ENCODE measurements at regions not wholly inside any gene's neighbourhood (a gene's known extent, or its start where the extent isn't known, plus 50 kb on each side); places are given as distances from the start of the nearest gene placed in this dataset.

DNA sequence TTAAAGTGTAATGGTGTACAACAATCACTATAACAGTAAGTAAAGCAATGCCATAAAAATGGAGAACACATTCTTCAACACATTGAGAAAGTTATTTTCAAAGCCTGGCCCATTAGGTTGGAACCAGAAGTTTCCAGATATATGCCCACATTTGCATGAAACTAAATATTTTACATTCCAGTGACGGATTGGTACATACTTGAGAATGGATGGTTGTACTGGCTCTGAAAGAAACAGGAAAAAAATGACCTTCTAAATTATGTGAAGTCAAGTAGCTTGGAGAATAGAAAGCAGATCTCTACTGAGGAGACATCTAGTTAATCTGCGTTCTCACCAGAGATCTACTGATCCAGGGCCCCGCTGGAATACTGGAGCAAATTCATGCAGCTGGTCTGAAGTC, 1037.0 kb downstream of the NR2F1-AS1 start:
- Histone ChIP-seq H3K4me1 (ENCODE audit: control insufficient read depth, extremely low read depth, insufficient read depth, low read length) (no peaks in the 10 kb centered on the region), H4K20me1 (replicated peaks; ENCODE audit: control insufficient read depth, extremely low read depth, insufficient read depth, low read length) (no peaks in the 10 kb centered on the region), H3K36me3 (ENCODE audit: control insufficient read depth in 2 of 2, extremely low read depth in 1 of 2, insufficient read depth in 2 of 2, low read length in 2 of 2) (no peaks in the 10 kb centered on the region), H3K4me3 (replicated peaks in 1 of 3; ENCODE audit: insufficient read depth in 1 of 3, low read depth in 1 of 3, low read length in 3 of 3) (no peak overlapping the region), H2AFZ (ENCODE audit: low read depth, low read length) (no peak overlapping the region), H3K9me1 (replicated peaks; ENCODE audit: control insufficient read depth, extremely low read depth, insufficient read depth, low read length) (no peaks in the 10 kb centered on the region), H3K9ac (replicated peaks; ENCODE audit: extremely low read depth, insufficient read depth, low read length) (no peak overlapping the region), H3K9me3 (replicated peaks; ENCODE audit: control insufficient read depth, insufficient read depth, low read length) (no peaks in the 10 kb centered on the region), H3K4me2 (ENCODE audit: insufficient read depth, low read length) (no peak overlapping the region), H3K27me3 (ENCODE audit: control insufficient read depth in 2 of 2, insufficient read depth in 2 of 2, low read length in 2 of 2) (no peaks in the 10 kb centered on the region), H3K79me2 (ENCODE audit: control insufficient read depth, insufficient read depth, low read length) (no peaks in the 10 kb centered on the region), H3K27ac (ENCODE audit: insufficient read depth, low read depth, low read length) (no peak overlapping the region)
- intact Hi-C loops (cut with micrococcal nuclease): no loop called here
- BruUV-seq (replicated peaks): no TSS peak
- no peak for FAIRE-seq
- no peak for DNase-seq (ENCODE audit: low read depth, low spot score)
- TF ChIP-seq POLR2A (IDR thresholded peaks at IDR 0.05; ENCODE audit: low read depth, low read length) (no peak), GATA2 (IDR thresholded peaks at IDR 0.05; ENCODE audit: insufficient read depth, insufficient read length, low read depth, low read length) (no peak), EZH2 (IDR thresholded peaks at IDR 0.05; ENCODE audit: borderline replicate concordance, low read depth, low read length, severe bottlenecking) (no peak), POLR2AphosphoS5 (IDR thresholded peaks at IDR 0.05; ENCODE audit: insufficient read depth, low read depth, low read length) (no peak), JUN (IDR thresholded peaks at IDR 0.05; ENCODE audit: borderline replicate concordance, insufficient read depth, insufficient read length, low read depth) (no peak), MYC (IDR thresholded peaks at IDR 0.05; ENCODE audit: low read depth, low read length) (no peak), FOS (IDR thresholded peaks at IDR 0.05; ENCODE audit: borderline replicate concordance, insufficient read depth, low read length) (no peak)
- TF ChIP-seq, protein P1, sequence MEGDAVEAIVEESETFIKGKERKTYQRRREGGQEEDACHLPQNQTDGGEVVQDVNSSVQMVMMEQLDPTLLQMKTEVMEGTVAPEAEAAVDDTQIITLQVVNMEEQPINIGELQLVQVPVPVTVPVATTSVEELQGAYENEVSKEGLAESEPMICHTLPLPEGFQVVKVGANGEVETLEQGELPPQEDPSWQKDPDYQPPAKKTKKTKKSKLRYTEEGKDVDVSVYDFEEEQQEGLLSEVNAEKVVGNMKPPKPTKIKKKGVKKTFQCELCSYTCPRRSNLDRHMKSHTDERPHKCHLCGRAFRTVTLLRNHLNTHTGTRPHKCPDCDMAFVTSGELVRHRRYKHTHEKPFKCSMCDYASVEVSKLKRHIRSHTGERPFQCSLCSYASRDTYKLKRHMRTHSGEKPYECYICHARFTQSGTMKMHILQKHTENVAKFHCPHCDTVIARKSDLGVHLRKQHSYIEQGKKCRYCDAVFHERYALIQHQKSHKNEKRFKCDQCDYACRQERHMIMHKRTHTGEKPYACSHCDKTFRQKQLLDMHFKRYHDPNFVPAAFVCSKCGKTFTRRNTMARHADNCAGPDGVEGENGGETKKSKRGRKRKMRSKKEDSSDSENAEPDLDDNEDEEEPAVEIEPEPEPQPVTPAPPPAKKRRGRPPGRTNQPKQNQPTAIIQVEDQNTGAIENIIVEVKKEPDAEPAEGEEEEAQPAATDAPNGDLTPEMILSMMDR (IDR thresholded peaks at IDR 0.05; ENCODE audit: extremely low read depth in 1 of 2, insufficient read depth in 1 of 2, low read depth in 1 of 2, low read length in 2 of 2): no peak
- TF ChIP-seq, protein P2, sequence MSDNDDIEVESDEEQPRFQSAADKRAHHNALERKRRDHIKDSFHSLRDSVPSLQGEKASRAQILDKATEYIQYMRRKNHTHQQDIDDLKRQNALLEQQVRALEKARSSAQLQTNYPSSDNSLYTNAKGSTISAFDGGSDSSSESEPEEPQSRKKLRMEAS (IDR thresholded peaks at IDR 0.05; ENCODE audit: insufficient read depth, insufficient read length): no peak
- dilution Hi-C loops (cut with MboI; ENCODE audit: extremely low pct_ligation_motif_present, low sequenced_read_pairs): no loop called here
- ChIA-PET POLR2A (no interaction called here), CTCF (interaction anchor here (1.1 kb wide), 1 partner anchor 26 kb away, joined by 3 read pairs; no protein-coding TSS in a partner anchor)

Measured in endothelial cell of umbilical vein (primary cell).